ENCODE measurements at regions not wholly inside any gene's neighbourhood (a gene's known extent, or its start where the extent isn't known, plus 50 kb on each side); places are given as distances from the start of the nearest gene placed in this dataset.

GRCh38 chr14:100441271-100441947, 118.3 kb downstream of the SLC25A47 start (continued):
- TF ChIP-seq ZNF274 (IDR thresholded peaks at IDR 0.05; ENCODE audit: low read depth, low read length) = no peak
- TF ChIP-seq EGR1 (IDR thresholded peaks at IDR 0.05; ENCODE audit: low read depth) = no peak
- TF ChIP-seq ATF3 (IDR thresholded peaks at IDR 0.05) = no peak
- TF ChIP-seq CBX3 (IDR thresholded peaks at IDR 0.05; ENCODE audit: low read depth) = no peak
- TF ChIP-seq POLR2AphosphoS5 (IDR thresholded peaks at IDR 0.05; ENCODE audit: low read depth, low read length) = no peak
- no peak for TF ChIP-seq SIN3A (IDR thresholded peaks at IDR 0.05; ENCODE audit: low read depth)
- no peak for TF ChIP-seq JUND (IDR thresholded peaks at IDR 0.05)
- TF ChIP-seq RAD21 (IDR thresholded peaks at IDR 0.05; ENCODE audit: low read depth) = no peak

- Histone ChIP-seq H3K36me3 (ENCODE audit: control insufficient read depth in 1 of 2, insufficient read depth in 2 of 2, low read length in 2 of 2) (no peaks in the 10 kb centered on the region), H3K4me1 (ENCODE audit: control insufficient read depth in 1 of 2, insufficient read depth in 2 of 2, low read length in 2 of 2) (peaks cover 41 to 81% of the 10 kb centered on the region in 2 experiments)
- CTCF ChIA-PET = interaction anchor here (4.3 to 5.7 kb wide), 2 partner anchors 203 to 213 kb away, joined by 42 to 69 read pairs; no protein-coding TSS in a partner anchor
- TF ChIP-seq CBX3 (IDR thresholded peaks at IDR 0.05; ENCODE audit: low read depth) (no peak), EZH2phosphoT487 (IDR thresholded peaks at IDR 0.05; ENCODE audit: borderline replicate concordance) (no peak), JUND (IDR thresholded peaks at IDR 0.05) (no peak), TCF7L2 (IDR thresholded peaks at IDR 0.05; ENCODE audit: borderline replicate concordance, extremely low read depth, insufficient read depth, insufficient read length) (no peak), ZNF274 (IDR thresholded peaks at IDR 0.05; ENCODE audit: low read depth, low read length) (no peak), EZH2 (IDR thresholded peaks at IDR 0.05) (no peak), ELF1 (IDR thresholded peaks at IDR 0.05; ENCODE audit: borderline replicate concordance, low read depth) (no peak), CEBPB (IDR thresholded peaks at IDR 0.05; ENCODE audit: low read depth) (no peak), FOSL1 (IDR thresholded peaks at IDR 0.05; ENCODE audit: low read depth) (no peak), YY1 (IDR thresholded peaks at IDR 0.05; ENCODE audit: extremely low read depth, insufficient replicate concordance, low read depth, low read length) (no peak), ATF3 (IDR thresholded peaks at IDR 0.05) (no peak), EGR1 (IDR thresholded peaks at IDR 0.05; ENCODE audit: low read depth) (no peak), SIN3A (IDR thresholded peaks at IDR 0.05; ENCODE audit: low read depth) (no peak), REST (IDR thresholded peaks at IDR 0.05; ENCODE audit: low read depth) (no peak), POLR2AphosphoS5 (IDR thresholded peaks at IDR 0.05; ENCODE audit: low read depth, low read length) (no peak), ZFX (IDR thresholded peaks at IDR 0.05) (no peak), MAX (IDR thresholded peaks at IDR 0.05) (no peak), CTCF (IDR thresholded peaks at IDR 0.05 in 2 of 3, conservative IDR thresholded peaks at IDR 0.05 in 1 of 3; ENCODE audit: borderline replicate concordance in 1 of 3, insufficient read depth in 1 of 3, low read depth in 2 of 3, low read length in 2 of 3) (no peak)
Measured at GRCh38 chr14:100442036-100442435, 118.9 kb downstream of the SLC25A47 start.

More at GRCh38 chr14:100442036-100442435, 118.9 kb downstream of the SLC25A47 start:
- Histone ChIP-seq H3K9ac (ENCODE audit: low read length) (no peak overlapping the region), H3K4me3 (replicated peaks in 1 of 2; ENCODE audit: low read depth in 1 of 2, low read length in 2 of 2) (no peak overlapping the region), H3K27me3 (ENCODE audit: insufficient read depth, low read length) (no peaks in the 10 kb centered on the region), H3K27ac (ENCODE audit: low read depth, low read length) (no peak overlapping the region), H3K9me2 (ENCODE audit: insufficient read depth) (no peaks in the 10 kb centered on the region), H4K20me1 (ENCODE audit: insufficient read depth) (no peaks in the 10 kb centered on the region), H2AFZ (ENCODE audit: low read depth, low read length, poor library complexity, severe bottlenecking) (no peak overlapping the region), H3K4me2 (ENCODE audit: low read length) (no peak overlapping the region), H3K9me3 (ENCODE audit: control insufficient read depth in 1 of 2, insufficient read depth in 1 of 2, low read depth in 1 of 2, low read length in 2 of 2) (no peaks in the 10 kb centered on the region), H3K79me2 (ENCODE audit: insufficient read depth, low read length) (no peaks in the 10 kb centered on the region)
- ATAC-seq (no peak), DNase-seq (ENCODE audit: low read depth, low spot score) (no peak)
- RAD21 ChIA-PET (ENCODE audit: low non-redundant PET in 1 of 2, low total read pairs in 2 of 2, uncharacterized antibody in 2 of 2, unreplicated experiment in 2 of 2) = interaction anchor here in 1 of 2 experiments (1.0 kb wide), 1 partner anchor 203 kb away, joined by 4 read pairs; no protein-coding TSS in a partner anchor
- intact Hi-C loops (cut with micrococcal nuclease) = no loop called here
- POLR2A ChIA-PET = no interaction called here
- no TSS peak for BruUV-seq (replicated peaks)

Data from HCT116 (cell line).